Right cardiac atrium (tissue), 5 donors: ENCODE measurements at regions not wholly inside any gene's neighbourhood (a gene's known extent, or its start where the extent isn't known, plus 50 kb on each side); places are given as distances from the start of the nearest gene placed in this dataset.

Source experiments
- ATAC-seq, 2 donors: fragments of 200-7000 bp; cut with Tn5 transposase; one replicate each; pipeline versions ENCODE4 v1.8.0 to v1.9.1; 2020; ENCODE audit warnings: moderate library complexity in 2 of 2, mild to moderate bottlenecking in 1 of 2
- DNase-seq, 3 donors: peaks; one replicate each; pipeline ENCODE4 v3.0.0-alpha.2; 2020
- H3K27ac ChIP-seq: one replicate; pipeline ENCODE4 v1.5.1; 2013; ENCODE audit warnings: mild to moderate bottlenecking, low read length, control low read depth, moderate library complexity
- H3K27me3 ChIP-seq: one replicate; pipeline ENCODE4 v1.6.1; 2013; ENCODE audit not compliant: control insufficient read depth, insufficient read depth
- H3K4me1 ChIP-seq: one replicate; pipeline ENCODE4 v1.6.1; 2013; ENCODE audit warnings: low read length; ENCODE audit not compliant: control insufficient read depth, insufficient read depth
- H3K4me3 ChIP-seq: one replicate; pipeline ENCODE4 v1.5.1; 2013; ENCODE audit warnings: low read length, control low read depth
- H3K9me3 ChIP-seq: one replicate; pipeline ENCODE4 v1.6.1; 2013; ENCODE audit warnings: low read length; ENCODE audit not compliant: control insufficient read depth
- WGBS: extraction: QIAGEN DNeasy Blood & Tissue Kit; methylation state at CpG from one replicate; pipeline ENCODE4 v1.1.7; 2013; 5-methylcytosine and 5-hydroxymethylcytosine counted together
- intact Hi-C, 4 donors: fragments of 100-400 bp; cut with DNase I; formaldehyde crosslinking; loops; one replicate each; pipeline versions ENCODE4 v1.11.0 to v1.14.0; 2022 to 2023
- donor health status: healthy with polysubstance abuse.
- donor health status: DM: no; HTN: yes; CAD: no.
- donor health status: DM: no; HTN: no; CAD: no.
- donor health status: DM: no; HTN: yes; CAD: no; lungs with severe emphysema.
- donor health status: DM: yes; HTN: yes; CAD: no.

- H3K27ac ChIP-seq = no peak overlapping the region
- H3K4me3 ChIP-seq = no peak overlapping the region
- intact Hi-C loops = no loop called here
- H3K9me3 ChIP-seq = no peaks in the 10 kb centered on the region
- H3K27me3 ChIP-seq = no peaks in the 10 kb centered on the region
- no peaks in the 10 kb centered on the region for H3K4me1 ChIP-seq
- DNase-seq (no peak), ATAC-seq (no peak)
- 72% methylated on average over 1 of the region's 1 CpG for WGBS
Observed at GRCh38 chr4:74649193-74649592, 145.1 kb downstream of the BTC start.

GRCh38 chr4:74651198-74651597 lies 143.1 kb downstream of the BTC start:
- H3K9me3 ChIP-seq = no peaks in the 10 kb centered on the region
- ATAC-seq = no peak
- DNase-seq = no peak
- no peak overlapping the region for H3K27ac ChIP-seq
- intact Hi-C loops = no loop called here
- H3K4me3 ChIP-seq = no peak overlapping the region
- H3K4me1 ChIP-seq = no peaks in the 10 kb centered on the region
- H3K27me3 ChIP-seq = no peaks in the 10 kb centered on the region

GRCh38 chr4:74653331-74654229 lies 140.7 kb downstream of the BTC start:
- ATAC-seq (no peak), DNase-seq (no peak)
- H3K27me3 ChIP-seq = no peaks in the 10 kb centered on the region
- H3K27ac ChIP-seq = no peak overlapping the region
- intact Hi-C loops = no loop called here
- H3K4me1 ChIP-seq = no peaks in the 10 kb centered on the region
- no peaks in the 10 kb centered on the region for H3K9me3 ChIP-seq
- WGBS = 74% methylated on average over 7 of the region's 7 CpGs
- no peak overlapping the region for H3K4me3 ChIP-seq

GRCh38 chr4:74654230-74654681 lies 140.1 kb downstream of the BTC start:
- no peaks in the 10 kb centered on the region for H3K9me3 ChIP-seq
- no peaks in the 10 kb centered on the region for H3K4me1 ChIP-seq
- no peak for ATAC-seq
- intact Hi-C loops = no loop called here
- H3K27me3 ChIP-seq = no peaks in the 10 kb centered on the region
- H3K27ac ChIP-seq = no peak overlapping the region
- no peak overlapping the region for H3K4me3 ChIP-seq
- WGBS = 75% methylated on average over 8 of the region's 8 CpGs
- no peak for DNase-seq

GRCh38 chr4:74656596-74656995 lies 137.7 kb downstream of the BTC start:
- 91% methylated on average over 1 of the region's 1 CpG for WGBS
- no peak for ATAC-seq
- DNase-seq = no peak
- no peak overlapping the region for H3K4me3 ChIP-seq
- no peak overlapping the region for H3K27ac ChIP-seq
- no peaks in the 10 kb centered on the region for H3K9me3 ChIP-seq
- H3K4me1 ChIP-seq = peaks cover 1% of the 10 kb centered on the region
- intact Hi-C loops = no loop called here
- no peaks in the 10 kb centered on the region for H3K27me3 ChIP-seq

GRCh38 chr4:74658116-74658515 lies 136.2 kb downstream of the BTC start:
- H3K4me3 ChIP-seq = no peak overlapping the region
- ATAC-seq (no peak), DNase-seq (no peak)
- H3K27me3 ChIP-seq = no peaks in the 10 kb centered on the region
- no peaks in the 10 kb centered on the region for H3K9me3 ChIP-seq
- intact Hi-C loops = no loop called here
- peaks cover 1% of the 10 kb centered on the region for H3K4me1 ChIP-seq
- no peak overlapping the region for H3K27ac ChIP-seq
- whole genome bisulfite sequencing = 91% methylated on average over 1 of the region's 1 CpG

GRCh38 chr4:74659576-74660411 lies 134.5 kb downstream of the BTC start:
- Histone ChIP-seq H3K27me3 (no peaks in the 10 kb centered on the region), H3K4me3 (no peak overlapping the region), H3K9me3 (no peaks in the 10 kb centered on the region), H3K27ac (no peak overlapping the region), H3K4me1 (peaks cover 1% of the 10 kb centered on the region)
- WGBS = 60% methylated on average over 3 of the region's 3 CpGs
- DNase-seq = no peak
- ATAC-seq = peak; percentile 74 to 90
- intact Hi-C loops = no loop called here

GRCh38 chr4:74660866-74661265 lies 133.5 kb downstream of the BTC start:
- WGBS = 92% methylated on average over 2 of the region's 2 CpGs

GRCh38 chr4:74661427-74662201 lies 132.7 kb downstream of the BTC start:
- no peaks in the 10 kb centered on the region for H3K9me3 ChIP-seq
- no peak for DNase-seq
- peaks cover 1% of the 10 kb centered on the region for H3K4me1 ChIP-seq
- WGBS = 92% methylated on average over 2 of the region's 2 CpGs
- H3K27me3 ChIP-seq = no peaks in the 10 kb centered on the region
- no peak for ATAC-seq
- intact Hi-C loops = no loop called here
- H3K27ac ChIP-seq = no peak overlapping the region
- H3K4me3 ChIP-seq = no peak overlapping the region

More at GRCh38 chr4:74660866-74661265, 133.5 kb downstream of the BTC start:
- H3K9me3 ChIP-seq = no peaks in the 10 kb centered on the region
- H3K27ac ChIP-seq = no peak overlapping the region
- intact Hi-C loops = no loop called here
- ATAC-seq (no peak), DNase-seq (no peak)
- H3K4me3 ChIP-seq = no peak overlapping the region
- peaks cover 1% of the 10 kb centered on the region for H3K4me1 ChIP-seq
- no peaks in the 10 kb centered on the region for H3K27me3 ChIP-seq

- Histone ChIP-seq H3K4me1 (peaks cover 1% of the 10 kb centered on the region), H3K4me3 (no peak overlapping the region), H3K27me3 (no peaks in the 10 kb centered on the region), H3K9me3 (no peaks in the 10 kb centered on the region), H3K27ac (no peak overlapping the region)
- ATAC-seq = no peak
- no peak for DNase-seq
- intact Hi-C loops = no loop called here
Observed at GRCh38 chr4:74663631-74664030, 130.7 kb downstream of the BTC start.

- WGBS = 86% methylated on average over 4 of the region's 4 CpGs
- ATAC-seq = no peak
- DNase-seq = no peak
- intact Hi-C loops = no loop called here
- no peaks in the 10 kb centered on the region for H3K27me3 ChIP-seq
- H3K27ac ChIP-seq = no peak overlapping the region
- H3K4me1 ChIP-seq = no peaks in the 10 kb centered on the region
- H3K4me3 ChIP-seq = no peak overlapping the region
- no peaks in the 10 kb centered on the region for H3K9me3 ChIP-seq
Observed at GRCh38 chr4:74665346-74665745, 129.0 kb downstream of the BTC start.
